Trophoblast cell (in vitro differentiated cells and primary cell): ENCODE measurements at regions not wholly inside any gene's neighbourhood (a gene's known extent, or its start where the extent isn't known, plus 50 kb on each side); places are given as distances from the start of the nearest gene placed in this dataset.
"Not testable (repeated sequence)": the region's sequence is repeated elsewhere in the genome, so short reads cannot be mapped to it uniquely, and the experiment has no call there.

ENCODE experiments used
- DNase-seq, 2 donors: peaks; one replicate each; pipeline ENCODE4 v3.0.0-alpha.2; 2016
- H2AFZ ChIP-seq: 2 replicates; pipeline ENCODE4 v1.6.1; 2013; ENCODE audit warnings: low read length, moderate library complexity, mild to moderate bottlenecking; ENCODE audit not compliant: insufficient read depth, poor library complexity
- H2AK5ac ChIP-seq: 2 replicates; pipeline ENCODE4 v1.6.1; 2013; ENCODE audit warnings: mild to moderate bottlenecking, low read length
- H2BK120ac ChIP-seq: 2 replicates; pipeline ENCODE4 v1.6.1; 2013; ENCODE audit warnings: low read length, mild to moderate bottlenecking, moderate library complexity; ENCODE audit not compliant: insufficient read depth, poor library complexity
- H2BK12ac ChIP-seq: 2 replicates; pipeline ENCODE4 v1.6.1; 2013; ENCODE audit warnings: mild to moderate bottlenecking, low read length, moderate library complexity
- H2BK5ac ChIP-seq: 2 replicates; pipeline ENCODE4 v1.6.1; 2013; ENCODE audit warnings: low read length, low read depth, moderate library complexity, mild to moderate bottlenecking; ENCODE audit not compliant: poor library complexity
- H3K14ac ChIP-seq: 2 replicates; pipeline ENCODE4 v1.6.1; 2013; ENCODE audit warnings: mild to moderate bottlenecking, low read length
- H3K18ac ChIP-seq: 2 replicates; pipeline ENCODE4 v1.6.1; 2013; ENCODE audit warnings: mild to moderate bottlenecking, low read length
- H3K23ac ChIP-seq: 2 replicates; pipeline ENCODE4 v1.6.1; 2013; ENCODE audit warnings: low read length
- H3K27ac ChIP-seq: 2 replicates; pipeline ENCODE4 v1.5.1; 2013; ENCODE audit warnings: low read depth, mild to moderate bottlenecking, inconsistent platforms, low read length, moderate library complexity
- H3K27me3 ChIP-seq: 2 replicates; pipeline ENCODE4 v1.6.1; 2013; ENCODE audit warnings: inconsistent platforms, mild to moderate bottlenecking, low read length, moderate library complexity; ENCODE audit not compliant: insufficient read depth
- H3K36me3 ChIP-seq, 2 experiments: 1 replicate in 1 of 2; 2 replicates in 1 of 2; pipeline ENCODE4 v1.6.1; 2013; ENCODE audit warnings: low read length in 2 of 2, mild to moderate bottlenecking in 2 of 2, moderate library complexity in 1 of 2; ENCODE audit not compliant: insufficient read depth in 2 of 2, control insufficient read depth in 1 of 2
- H3K4ac ChIP-seq: 2 replicates; pipeline ENCODE4 v1.6.1; 2013; ENCODE audit warnings: low read depth, mild to moderate bottlenecking, low read length, moderate library complexity
- H3K4me1 ChIP-seq, 2 experiments: 1 replicate in 1 of 2; 2 replicates in 1 of 2; pipeline ENCODE4 v1.6.1; 2013; ENCODE audit warnings: low read length in 2 of 2, mild to moderate bottlenecking in 2 of 2, moderate library complexity in 1 of 2; ENCODE audit not compliant: insufficient read depth in 2 of 2, control insufficient read depth in 1 of 2
- H3K4me2 ChIP-seq: 2 replicates; pipeline ENCODE4 v1.6.1; 2013; ENCODE audit warnings: inconsistent platforms, mild to moderate bottlenecking, low read length, moderate library complexity
- H3K4me3 ChIP-seq: 2 replicates; pipeline ENCODE4 v1.5.1; 2013; ENCODE audit warnings: mild to moderate bottlenecking, low read depth, low read length, inconsistent platforms
- H3K79me1 ChIP-seq: one replicate; pipeline ENCODE4 v1.6.1; 2013; ENCODE audit warnings: low read length
- H3K79me2 ChIP-seq: 2 replicates; pipeline ENCODE4 v1.6.1; 2013; ENCODE audit warnings: low read length, mild to moderate bottlenecking; ENCODE audit not compliant: control insufficient read depth, insufficient read depth, poor library complexity
- H3K9ac ChIP-seq: 2 replicates; pipeline ENCODE4 v1.6.1; 2013; ENCODE audit warnings: mild to moderate bottlenecking, low read length
- H3K9me3 ChIP-seq: 2 replicates; pipeline ENCODE4 v1.6.1; 2013; ENCODE audit warnings: low read depth, mild to moderate bottlenecking, control low read depth, inconsistent platforms, low read length; ENCODE audit not compliant: insufficient read depth
- H4K12ac ChIP-seq: 2 replicates; pipeline ENCODE4 v1.6.1; 2013; ENCODE audit warnings: low read depth, mild to moderate bottlenecking, low read length, moderate library complexity
- H4K8ac ChIP-seq: 2 replicates; pipeline ENCODE4 v1.6.1; 2013; ENCODE audit warnings: low read depth, mild to moderate bottlenecking, low read length, moderate library complexity
- H4K91ac ChIP-seq: one replicate; pipeline ENCODE4 v1.6.1; 2013; ENCODE audit warnings: low read depth, mild to moderate bottlenecking, low read length, moderate library complexity
- WGBS: extraction: QIAGEN DNeasy Blood & Tissue Kit; methylation state at CpG from one replicate; pipeline ENCODE4 v1.1.7; 2013; ENCODE audit warnings: missing lambda C conversion rate; ENCODE audit not compliant: insufficient read length, insufficient coverage; ENCODE audit errors: extremely low coverage; 5-methylcytosine and 5-hydroxymethylcytosine counted together

DNA sequence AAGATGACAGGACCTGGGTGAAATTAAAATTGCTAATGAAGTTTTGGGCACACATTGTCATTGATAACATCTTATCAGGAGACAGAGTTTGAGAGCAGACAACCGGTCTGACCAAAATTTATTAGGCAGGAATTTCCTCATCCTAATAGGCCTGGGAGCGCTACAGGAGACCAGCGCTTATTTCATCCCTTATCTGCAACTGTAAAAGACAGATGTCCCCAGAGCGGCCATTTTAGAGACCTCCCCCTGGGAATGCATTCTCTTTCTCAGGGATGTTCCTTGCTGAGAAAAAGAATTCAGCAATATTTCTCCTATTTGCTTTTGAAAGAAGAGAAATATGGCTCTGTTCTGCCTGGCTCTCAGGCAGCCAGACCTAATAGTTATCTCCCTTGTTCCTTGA is 504.2 kb upstream of the PCDH7 start:
- H2BK5ac ChIP-seq, H3K36me3 ChIP-seq, H3K18ac ChIP-seq, H3K4ac ChIP-seq, H2BK12ac ChIP-seq, H3K79me2 ChIP-seq, H3K27ac ChIP-seq, H2AK5ac ChIP-seq, H4K91ac ChIP-seq, H3K14ac ChIP-seq, H3K27me3 ChIP-seq, H2AFZ ChIP-seq, H3K9ac ChIP-seq, H3K79me1 ChIP-seq, H2BK120ac ChIP-seq, H4K8ac ChIP-seq, DNase-seq, H3K4me1 ChIP-seq, H3K9me3 ChIP-seq, H3K4me3 ChIP-seq, H3K4me2 ChIP-seq, H3K23ac ChIP-seq, H4K12ac ChIP-seq: not testable (repeated sequence)
- WGBS: no CpG with 5 or more reads among the region's 4 CpGs

DNA sequence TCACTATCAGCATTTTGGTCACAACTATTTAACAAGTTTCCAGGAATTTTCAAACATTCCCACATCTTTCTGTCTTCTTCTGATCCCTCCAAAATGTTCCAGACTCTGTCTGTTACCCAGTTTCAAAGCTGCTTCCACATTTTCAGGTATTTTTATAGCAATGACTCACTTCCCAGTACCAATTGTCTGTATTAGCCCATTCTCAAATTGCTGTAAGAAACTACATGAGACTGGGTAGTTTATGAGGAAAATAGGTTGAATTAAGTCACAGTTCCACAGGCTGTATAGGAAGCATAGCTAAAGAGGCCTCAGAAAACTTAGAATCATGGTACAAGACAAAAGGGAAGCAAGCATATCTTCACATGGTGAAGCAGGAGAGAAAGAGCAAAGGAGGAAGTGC is 475.0 kb upstream of the PCDH7 start:
- no peak for DNase-seq
- H4K91ac ChIP-seq: no peak overlapping the region
- no peak overlapping the region for H3K9ac ChIP-seq
- H4K8ac ChIP-seq: no peak overlapping the region
- no peaks in the 10 kb centered on the region for H3K27me3 ChIP-seq
- H3K18ac ChIP-seq: no peak overlapping the region
- H3K79me2 ChIP-seq: no peaks in the 10 kb centered on the region
- no peak overlapping the region for H2AK5ac ChIP-seq
- H4K12ac ChIP-seq: no peak overlapping the region
- H2BK12ac ChIP-seq: no peak overlapping the region
- H2BK5ac ChIP-seq: no peak overlapping the region
- H3K4ac ChIP-seq: no peak overlapping the region
- H2BK120ac ChIP-seq: no peak overlapping the region
- H3K14ac ChIP-seq: no peak overlapping the region
- no peaks in the 10 kb centered on the region for H3K4me1 ChIP-seq
- no peak overlapping the region for H3K4me2 ChIP-seq
- H3K23ac ChIP-seq: no peak overlapping the region
- H3K4me3 ChIP-seq: no peak overlapping the region
- H3K27ac ChIP-seq: no peak overlapping the region
- no peaks in the 10 kb centered on the region for H3K79me1 ChIP-seq
- no peak overlapping the region for H2AFZ ChIP-seq
- no peaks in the 10 kb centered on the region for H3K9me3 ChIP-seq
- H3K36me3 ChIP-seq: no peaks in the 10 kb centered on the region

DNA sequence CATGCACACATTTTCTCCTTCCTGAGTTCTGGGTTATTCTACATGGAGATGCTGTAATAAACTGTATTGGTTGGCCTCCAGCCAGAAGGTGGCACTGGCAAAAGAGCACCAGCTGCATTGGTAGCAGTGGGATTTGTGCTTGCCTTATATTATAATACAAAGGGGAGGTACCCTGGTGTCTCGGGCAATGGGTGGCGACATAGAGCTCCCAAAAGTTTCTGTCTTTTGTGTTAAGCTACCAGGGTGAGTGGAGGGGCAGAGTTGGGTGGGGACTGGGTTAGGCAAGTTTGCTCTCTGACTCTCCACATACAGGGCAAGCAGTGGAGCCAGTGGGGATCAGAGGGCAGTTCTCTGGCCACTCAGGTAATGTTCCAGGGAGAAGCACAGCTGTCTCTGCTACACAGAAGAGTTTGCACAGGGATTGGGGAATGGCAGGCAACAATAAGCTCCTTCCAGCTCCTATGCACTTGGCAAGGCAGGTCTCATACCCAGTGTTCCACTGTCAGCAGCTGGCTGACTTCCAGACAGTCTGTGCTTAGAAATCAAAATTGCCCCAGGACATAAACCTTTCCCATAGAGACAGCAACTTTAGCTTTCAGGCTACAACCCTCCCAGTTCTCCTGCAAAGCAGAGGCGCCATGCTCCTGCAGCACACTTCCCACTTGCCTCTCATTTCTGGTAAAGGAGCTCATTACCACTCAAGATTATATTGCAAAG is 463.9 kb upstream of the PCDH7 start:
- Histone ChIP-seq H3K4me3 (no peak overlapping the region), H3K27me3 (no peaks in the 10 kb centered on the region), H2AK5ac (no peak overlapping the region), H4K12ac (no peak overlapping the region), H2BK5ac (no peak overlapping the region), H3K4me1 (no peaks in the 10 kb centered on the region), H3K9me3 (no peaks in the 10 kb centered on the region), H2BK12ac (no peak overlapping the region), H3K9ac (no peak overlapping the region), H2AFZ (no peak overlapping the region), H3K14ac (no peak overlapping the region), H3K4ac (no peak overlapping the region), H3K79me1 (no peaks in the 10 kb centered on the region), H3K18ac (no peak overlapping the region), H3K23ac (no peak overlapping the region), H2BK120ac (no peak overlapping the region), H3K79me2 (no peaks in the 10 kb centered on the region), H3K36me3 (no peaks in the 10 kb centered on the region), H4K91ac (no peak overlapping the region), H3K4me2 (no peak overlapping the region), H4K8ac (no peak overlapping the region), H3K27ac (no peak overlapping the region)
- no CpG with 5 or more reads among the region's 3 CpGs for WGBS
- DNase-seq: no peak

DNA sequence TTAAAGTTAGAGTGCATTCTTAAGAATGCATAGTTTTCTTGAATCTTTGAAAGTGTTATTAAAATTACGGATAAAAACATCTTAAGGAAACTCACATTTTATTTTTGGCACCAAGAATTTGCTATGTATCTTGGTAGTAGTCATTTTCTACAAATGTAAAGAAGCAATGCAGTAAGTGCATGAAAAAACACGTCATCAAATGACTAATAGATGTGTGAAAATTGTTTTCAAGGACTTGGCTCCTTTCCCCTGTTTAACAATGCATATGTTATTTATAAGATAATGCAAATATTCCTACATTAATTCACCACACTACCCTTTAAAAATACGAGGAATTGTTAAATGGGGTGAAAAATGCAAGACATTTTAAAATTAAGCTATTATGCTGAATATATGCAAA is 461.2 kb upstream of the PCDH7 start:
- Histone ChIP-seq H3K23ac (no peak overlapping the region), H3K27me3 (no peaks in the 10 kb centered on the region), H2BK12ac (no peak overlapping the region), H3K27ac (no peak overlapping the region), H3K9me3 (no peaks in the 10 kb centered on the region), H2BK5ac (no peak overlapping the region), H4K8ac (no peak overlapping the region), H3K4me2 (no peak overlapping the region), H4K91ac (no peak overlapping the region), H3K14ac (no peak overlapping the region), H3K4me1 (no peaks in the 10 kb centered on the region), H3K4ac (no peak overlapping the region), H3K36me3 (no peaks in the 10 kb centered on the region), H2BK120ac (no peak overlapping the region), H3K79me2 (no peaks in the 10 kb centered on the region), H2AK5ac (no peak overlapping the region), H3K18ac (no peak overlapping the region), H4K12ac (no peak overlapping the region), H3K9ac (no peak overlapping the region), H3K4me3 (no peak overlapping the region), H2AFZ (no peak overlapping the region), H3K79me1 (no peaks in the 10 kb centered on the region)
- no CpG with 5 or more reads among the region's 3 CpGs for WGBS
- DNase-seq: no peak
